ENCODE measurements at regions not wholly inside any gene's neighbourhood (a gene's known extent, or its start where the extent isn't known, plus 50 kb on each side); places are given as distances from the start of the nearest gene placed in this dataset.

GRCh38 chr16:86093801-86094750 is 195.1 kb downstream of the IRF8 start:
- Mint-ChIP-seq H3K4me3 (ENCODE audit: unreplicated experiment) (no peak overlapping the region), H3K4me1 (ENCODE audit: low read depth, unreplicated experiment) (peaks cover 2% of the 10 kb centered on the region), H3K27ac (ENCODE audit: unreplicated experiment) (no peak overlapping the region), H3K36me3 (ENCODE audit: unreplicated experiment) (peaks cover 10% of the 10 kb centered on the region), H3K9me3 (ENCODE audit: unreplicated experiment) (peaks cover 3% of the 10 kb centered on the region), H3K27me3 (ENCODE audit: unreplicated experiment) (peaks cover 7% of the 10 kb centered on the region)
- no peak for TF ChIP-seq CTCF (IDR thresholded peaks at IDR 0.05; ENCODE audit: partially characterized antibody, unreplicated experiment)
- DNase-seq = no peak

- peaks cover 3% of the 10 kb centered on the region for H3K9me3 Mint-ChIP-seq (ENCODE audit: unreplicated experiment)
- no peak for DNase-seq
- peaks cover 6% of the 10 kb centered on the region for H3K27me3 Mint-ChIP-seq (ENCODE audit: unreplicated experiment)
- H3K4me1 Mint-ChIP-seq (ENCODE audit: low read depth, unreplicated experiment) = peaks cover 1% of the 10 kb centered on the region
- peaks cover 10% of the 10 kb centered on the region for H3K36me3 Mint-ChIP-seq (ENCODE audit: unreplicated experiment)
- TF ChIP-seq CTCF (IDR thresholded peaks at IDR 0.05; ENCODE audit: partially characterized antibody, unreplicated experiment) = no peak
- no peak overlapping the region for H3K4me3 Mint-ChIP-seq (ENCODE audit: unreplicated experiment)
- H3K27ac Mint-ChIP-seq (ENCODE audit: unreplicated experiment) = no peak overlapping the region
These were observed 196.3 kb downstream of the IRF8 start for GRCh38 chr16:86095131-86095752.

GRCh38 chr16:86095906-86096485 is 197.0 kb downstream of the IRF8 start:
- H3K27ac Mint-ChIP-seq (ENCODE audit: unreplicated experiment) = no peak overlapping the region
- peaks cover 10% of the 10 kb centered on the region for H3K36me3 Mint-ChIP-seq (ENCODE audit: unreplicated experiment)
- H3K27me3 Mint-ChIP-seq (ENCODE audit: unreplicated experiment) = peaks cover 2% of the 10 kb centered on the region

GRCh38 chr16:86096850-86097249 is 197.9 kb downstream of the IRF8 start:
- Mint-ChIP-seq H3K4me1 (ENCODE audit: low read depth, unreplicated experiment) (no peaks in the 10 kb centered on the region), H3K4me3 (ENCODE audit: unreplicated experiment) (no peak overlapping the region), H3K36me3 (ENCODE audit: unreplicated experiment) (peaks cover 10% of the 10 kb centered on the region), H3K9me3 (ENCODE audit: unreplicated experiment) (peaks cover 3% of the 10 kb centered on the region), H3K27ac (ENCODE audit: unreplicated experiment) (no peak overlapping the region), H3K27me3 (ENCODE audit: unreplicated experiment) (peaks cover 3% of the 10 kb centered on the region)
- DNase-seq = no peak
- no peak for TF ChIP-seq CTCF (IDR thresholded peaks at IDR 0.05; ENCODE audit: partially characterized antibody, unreplicated experiment)

More at GRCh38 chr16:86095906-86096485, 197.0 kb downstream of the IRF8 start:
- no peak overlapping the region for H3K4me3 Mint-ChIP-seq (ENCODE audit: unreplicated experiment)
- no peak for DNase-seq
- no peak for TF ChIP-seq CTCF (IDR thresholded peaks at IDR 0.05; ENCODE audit: partially characterized antibody, unreplicated experiment)
- H3K9me3 Mint-ChIP-seq (ENCODE audit: unreplicated experiment) = peaks cover 3% of the 10 kb centered on the region
- no peaks in the 10 kb centered on the region for H3K4me1 Mint-ChIP-seq (ENCODE audit: low read depth, unreplicated experiment)

Data from glutamatergic neuron (in vitro differentiated cells).